DOHH2 (cell line): ENCODE measurements at regions not wholly inside any gene's neighbourhood (a gene's known extent, or its start where the extent isn't known, plus 50 kb on each side); places are given as distances from the start of the nearest gene placed in this dataset.

Experiments
- H3F3A ChIP-seq: fragments of 200-600 bp; sonication (generic), shearing (Covaris generic); 2 replicates; pipeline ENCODE4 v1.6.0; 2016; ENCODE audit warnings: antibody characterized with exemption, mild to moderate bottlenecking; ENCODE audit not compliant: control insufficient read depth, insufficient read depth
- H3K27ac ChIP-seq: fragments of 200-600 bp; sonication (generic); 2 replicates; pipeline ENCODE4 v1.5.1; 2014; ENCODE audit warnings: low read depth, mild to moderate bottlenecking, low read length, moderate library complexity
- H3K27me3 ChIP-seq: fragments of 200-600 bp; sonication (generic); 2 replicates; pipeline ENCODE4 v1.6.1; 2014; ENCODE audit warnings: mild to moderate bottlenecking, low read length, mixed read lengths; ENCODE audit not compliant: control insufficient read depth
- H3K36me3 ChIP-seq: fragments of 200-600 bp; sonication (generic); 2 replicates; pipeline ENCODE4 v1.6.1; 2014; ENCODE audit warnings: mild to moderate bottlenecking, low read length, moderate library complexity, mixed read lengths; ENCODE audit not compliant: control insufficient read depth
- H3K4me1 ChIP-seq: fragments of 200-600 bp; sonication (generic); 2 replicates; pipeline ENCODE4 v1.6.1; 2014; ENCODE audit warnings: mild to moderate bottlenecking, low read length, mixed read lengths; ENCODE audit not compliant: control insufficient read depth
- H3K4me2 ChIP-seq: fragments of 200-600 bp; sonication (generic); 2 replicates; pipeline ENCODE4 v1.6.0; 2014; ENCODE audit warnings: mild to moderate bottlenecking, low read length, moderate library complexity
- H3K4me3 ChIP-seq: fragments of 200-600 bp; sonication (generic); 2 replicates; pipeline ENCODE4 v1.5.1; 2014; ENCODE audit warnings: mild to moderate bottlenecking, low read length, mixed read lengths
- H3K79me2 ChIP-seq: fragments of 200-600 bp; sonication (generic); 2 replicates; pipeline ENCODE4 v1.6.1; 2014; ENCODE audit warnings: mild to moderate bottlenecking, low read length, mixed read lengths; ENCODE audit not compliant: control insufficient read depth
- H3K9me2 ChIP-seq: fragments of 200-600 bp; sonication (generic); replicated peaks from 2 replicates; pipeline ENCODE4 v1.6.1; 2014; ENCODE audit warnings: mild to moderate bottlenecking, low read length, mixed read lengths; ENCODE audit not compliant: control insufficient read depth
- H3K9me3 ChIP-seq: fragments of 200-600 bp; sonication (generic); 2 replicates; pipeline ENCODE4 v1.6.1; 2014; ENCODE audit warnings: antibody characterized with exemption, low read length, mixed read lengths; ENCODE audit not compliant: control insufficient read depth, insufficient read depth
- H4K20me1 ChIP-seq: fragments of 200-600 bp; sonication (generic); 2 replicates; pipeline ENCODE4 v1.6.0; 2014; ENCODE audit warnings: low read depth, mild to moderate bottlenecking, antibody characterized with exemption, low read length, moderate library complexity; ENCODE audit not compliant: control insufficient read depth, insufficient read depth
- CTCF ChIP-seq: fragments of 200-600 bp; sonication (generic); IDR thresholded peaks from one replicate; pipeline ENCODE4 v1.5.1; 2014; ENCODE audit warnings: antibody characterized with exemption, mild to moderate bottlenecking, low read depth, low read length; ENCODE audit not compliant: poor library complexity, severe bottlenecking
- EZH2phosphoT487 ChIP-seq: fragments of 200-600 bp; sonication (generic); IDR thresholded peaks from 2 replicates; pipeline ENCODE4 v1.6.1; 2017; ENCODE audit warnings: borderline replicate concordance, mild to moderate bottlenecking, antibody characterized with exemption, low read length, moderate library complexity, mixed read lengths

GRCh38 chr10:133017203-133017601, 70.5 kb upstream of the ADGRA1 start:
- Histone ChIP-seq H3F3A (no peaks in the 10 kb centered on the region), H4K20me1 (no peaks in the 10 kb centered on the region), H3K27me3 (no peaks in the 10 kb centered on the region), H3K4me3 (no peak overlapping the region), H3K4me1 (no peaks in the 10 kb centered on the region), H3K36me3 (no peaks in the 10 kb centered on the region), H3K9me2 (no peaks in the 10 kb centered on the region), H3K4me2 (no peak overlapping the region), H3K9me3 (peaks cover 47% of the 10 kb centered on the region), H3K79me2 (no peaks in the 10 kb centered on the region), H3K27ac (no peak overlapping the region)
- no peak for TF ChIP-seq CTCF

- H3K79me2 ChIP-seq = no peaks in the 10 kb centered on the region
- peaks cover 49% of the 10 kb centered on the region for H3K9me3 ChIP-seq
- no peak overlapping the region for H3K4me3 ChIP-seq
- H3F3A ChIP-seq = no peaks in the 10 kb centered on the region
- no peak overlapping the region for H3K4me2 ChIP-seq
- H3K36me3 ChIP-seq = no peaks in the 10 kb centered on the region
- H4K20me1 ChIP-seq = no peaks in the 10 kb centered on the region
- H3K9me2 ChIP-seq = no peaks in the 10 kb centered on the region
- no peaks in the 10 kb centered on the region for H3K4me1 ChIP-seq
- TF ChIP-seq CTCF = no peak
- TF ChIP-seq EZH2phosphoT487 = no peak
- H3K27ac ChIP-seq = no peak overlapping the region
- H3K27me3 ChIP-seq = no peaks in the 10 kb centered on the region
Observed at GRCh38 chr10:133016493-133017202, 71.1 kb upstream of the ADGRA1 start.

- no peak overlapping the region for H3K4me3 ChIP-seq
- no peak overlapping the region for H3K4me2 ChIP-seq
- no peaks in the 10 kb centered on the region for H3K79me2 ChIP-seq
- H3F3A ChIP-seq = no peaks in the 10 kb centered on the region
- no peaks in the 10 kb centered on the region for H3K27me3 ChIP-seq
- H3K9me2 ChIP-seq = no peaks in the 10 kb centered on the region
- H3K36me3 ChIP-seq = no peaks in the 10 kb centered on the region
- no peak overlapping the region for H3K27ac ChIP-seq
- peaks cover 48% of the 10 kb centered on the region for H3K9me3 ChIP-seq
- no peaks in the 10 kb centered on the region for H3K4me1 ChIP-seq
- no peaks in the 10 kb centered on the region for H4K20me1 ChIP-seq
- TF ChIP-seq EZH2phosphoT487 (no peak), CTCF (no peak)
Observed at GRCh38 chr10:133015816-133016462, 71.8 kb upstream of the ADGRA1 start.
